ENCODE measurements at regions not wholly inside any gene's neighbourhood (a gene's known extent, or its start where the extent isn't known, plus 50 kb on each side); places are given as distances from the start of the nearest gene placed in this dataset.

GRCh38 chr4:74665876-74666275, 128.4 kb downstream of the BTC start:
- intact Hi-C loops (cut with DNase I; ENCODE audit: low total_unique reads), result no loop called here
- Histone ChIP-seq H3K4me3 (no peak overlapping the region), H3K27me3 (no peaks in the 10 kb centered on the region), H3K27ac (no peak overlapping the region), H3K36me3 (no peaks in the 10 kb centered on the region), H3K9me3 (no peaks in the 10 kb centered on the region), H3K4me1 (no peaks in the 10 kb centered on the region)
- no peak for ATAC-seq
- in situ Hi-C loops (cut with MboI; ENCODE audit: low sequenced_read_pairs in 4 of 4), result loop anchor here in 1 of 4 donors (25.0 kb wide), 1 partner anchor 304 kb away; the partner anchor contains the start of gene EREG
- no peak for DNase-seq
- no peak for TF ChIP-seq POLR2A (IDR thresholded peaks at IDR 0.05)
- TF ChIP-seq, protein P1, sequence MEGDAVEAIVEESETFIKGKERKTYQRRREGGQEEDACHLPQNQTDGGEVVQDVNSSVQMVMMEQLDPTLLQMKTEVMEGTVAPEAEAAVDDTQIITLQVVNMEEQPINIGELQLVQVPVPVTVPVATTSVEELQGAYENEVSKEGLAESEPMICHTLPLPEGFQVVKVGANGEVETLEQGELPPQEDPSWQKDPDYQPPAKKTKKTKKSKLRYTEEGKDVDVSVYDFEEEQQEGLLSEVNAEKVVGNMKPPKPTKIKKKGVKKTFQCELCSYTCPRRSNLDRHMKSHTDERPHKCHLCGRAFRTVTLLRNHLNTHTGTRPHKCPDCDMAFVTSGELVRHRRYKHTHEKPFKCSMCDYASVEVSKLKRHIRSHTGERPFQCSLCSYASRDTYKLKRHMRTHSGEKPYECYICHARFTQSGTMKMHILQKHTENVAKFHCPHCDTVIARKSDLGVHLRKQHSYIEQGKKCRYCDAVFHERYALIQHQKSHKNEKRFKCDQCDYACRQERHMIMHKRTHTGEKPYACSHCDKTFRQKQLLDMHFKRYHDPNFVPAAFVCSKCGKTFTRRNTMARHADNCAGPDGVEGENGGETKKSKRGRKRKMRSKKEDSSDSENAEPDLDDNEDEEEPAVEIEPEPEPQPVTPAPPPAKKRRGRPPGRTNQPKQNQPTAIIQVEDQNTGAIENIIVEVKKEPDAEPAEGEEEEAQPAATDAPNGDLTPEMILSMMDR (IDR thresholded peaks at IDR 0.05 in 4 of 5, conservative IDR thresholded peaks at IDR 0.05 in 1 of 5), result no peak

- intact Hi-C loops (cut with DNase I; ENCODE audit: low total_unique reads), result no loop called here
- Histone ChIP-seq H3K4me1 (no peaks in the 10 kb centered on the region), H3K27ac (no peak overlapping the region), H3K9me3 (no peaks in the 10 kb centered on the region), H3K4me3 (no peak overlapping the region), H3K27me3 (no peaks in the 10 kb centered on the region), H3K36me3 (no peaks in the 10 kb centered on the region)
- ATAC-seq (no peak), DNase-seq (no peak)
- in situ Hi-C loops (cut with MboI; ENCODE audit: low sequenced_read_pairs in 4 of 4), result loop anchor here in 1 of 4 donors (25.0 kb wide), 1 partner anchor 305 kb away; the partner anchor contains the start of gene EREG
- TF ChIP-seq, protein P1 (IDR thresholded peaks at IDR 0.05 in 4 of 5, conservative IDR thresholded peaks at IDR 0.05 in 1 of 5), result no peak
- TF ChIP-seq POLR2A (IDR thresholded peaks at IDR 0.05), result no peak
These were observed 126.9 kb downstream of the BTC start for GRCh38 chr4:74667438-74667837.

DNA sequence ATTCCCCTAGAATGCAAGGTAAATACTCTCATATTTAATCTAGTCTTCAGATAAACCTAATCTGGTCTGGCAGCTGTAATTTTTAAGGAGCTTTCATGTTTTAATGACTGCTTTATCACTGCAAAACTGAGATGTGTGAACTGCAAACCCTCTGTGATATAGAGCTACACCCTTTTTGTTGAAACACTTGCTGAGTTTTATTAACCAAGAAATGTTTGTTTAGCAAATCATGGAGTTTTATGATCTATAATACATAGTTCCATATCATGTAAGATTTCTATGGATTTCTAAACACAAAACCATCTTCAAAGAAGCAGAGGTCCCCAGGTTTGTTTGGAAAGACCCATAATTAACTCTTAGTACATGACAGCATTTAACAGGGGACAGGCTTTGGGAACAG, 126.4 kb downstream of the BTC start:
- in situ Hi-C loops (cut with MboI; ENCODE audit: low sequenced_read_pairs in 4 of 4) (loop anchor here in 1 of 4 donors (25.0 kb wide), 1 partner anchor 306 kb away; the partner anchor contains the start of gene EREG), intact Hi-C loops (cut with DNase I; ENCODE audit: low total_unique reads) (no loop called here)
- ATAC-seq, result no peak

GRCh38 chr4:74669702-74670101, 124.6 kb downstream of the BTC start:
- H3K27me3 ChIP-seq, result no peaks in the 10 kb centered on the region
- no peaks in the 10 kb centered on the region for H3K36me3 ChIP-seq
- TF ChIP-seq, protein P1 (IDR thresholded peaks at IDR 0.05 in 4 of 5, conservative IDR thresholded peaks at IDR 0.05 in 1 of 5), result no peak
- TF ChIP-seq POLR2A (IDR thresholded peaks at IDR 0.05), result no peak
- no peak for DNase-seq
- no peak overlapping the region for H3K4me3 ChIP-seq
- no peak for ATAC-seq
- H3K9me3 ChIP-seq, result no peaks in the 10 kb centered on the region
- H3K4me1 ChIP-seq, result no peaks in the 10 kb centered on the region
- no peak overlapping the region for H3K27ac ChIP-seq
- in situ Hi-C loops (cut with MboI; ENCODE audit: low sequenced_read_pairs in 4 of 4), result loop anchor here in 1 of 4 donors (25.0 kb wide), 1 partner anchor 307 kb away; the partner anchor contains the start of gene EREG
- intact Hi-C loops (cut with DNase I; ENCODE audit: low total_unique reads), result no loop called here

More for the DNA sequence above, 126.4 kb downstream of the BTC start:
- no peak overlapping the region for H3K27ac ChIP-seq
- no peak overlapping the region for H3K4me3 ChIP-seq
- no peak for TF ChIP-seq POLR2A (IDR thresholded peaks at IDR 0.05)
- TF ChIP-seq, protein P1 (IDR thresholded peaks at IDR 0.05 in 4 of 5, conservative IDR thresholded peaks at IDR 0.05 in 1 of 5), result no peak
- no peak for DNase-seq
- no peaks in the 10 kb centered on the region for H3K9me3 ChIP-seq
- H3K36me3 ChIP-seq, result no peaks in the 10 kb centered on the region
- H3K4me1 ChIP-seq, result no peaks in the 10 kb centered on the region
- H3K27me3 ChIP-seq, result no peaks in the 10 kb centered on the region

DNA sequence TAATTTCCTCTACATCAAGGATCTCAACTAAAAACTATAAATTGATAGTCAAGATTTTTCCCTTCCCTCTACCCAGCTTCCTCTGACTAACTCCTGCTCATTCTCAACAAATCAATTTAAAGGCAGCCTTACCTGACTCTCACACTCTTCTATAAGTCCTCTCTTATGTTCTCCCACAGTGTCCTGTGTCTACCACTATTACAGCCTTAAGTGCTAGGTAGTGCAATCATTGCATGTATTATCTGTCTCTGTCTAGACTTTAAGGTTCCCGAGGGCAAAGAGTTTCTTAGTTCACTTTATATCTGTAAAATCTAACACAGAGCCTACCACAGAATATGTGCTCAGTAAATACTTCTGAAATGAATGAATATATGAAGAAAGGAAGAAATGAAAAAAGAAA, 123.7 kb downstream of the BTC start:
- no peaks in the 10 kb centered on the region for H3K36me3 ChIP-seq
- in situ Hi-C loops (cut with MboI; ENCODE audit: low sequenced_read_pairs in 4 of 4), result loop anchor here in 1 of 4 donors (25.0 kb wide), 1 partner anchor 308 kb away; the partner anchor contains the start of gene EREG
- TF ChIP-seq, protein P1 (IDR thresholded peaks at IDR 0.05 in 4 of 5, conservative IDR thresholded peaks at IDR 0.05 in 1 of 5), result no peak
- no peak for TF ChIP-seq POLR2A (IDR thresholded peaks at IDR 0.05)
- no peaks in the 10 kb centered on the region for H3K9me3 ChIP-seq
- H3K27me3 ChIP-seq, result no peaks in the 10 kb centered on the region
- intact Hi-C loops (cut with DNase I; ENCODE audit: low total_unique reads), result no loop called here
- H3K4me3 ChIP-seq, result no peak overlapping the region
- no peak for DNase-seq
- no peak for ATAC-seq
- no peaks in the 10 kb centered on the region for H3K4me1 ChIP-seq
- no peak overlapping the region for H3K27ac ChIP-seq
